ENCODE measurements at regions not wholly inside any gene's neighbourhood (a gene's known extent, or its start where the extent isn't known, plus 50 kb on each side); places are given as distances from the start of the nearest gene placed in this dataset.
"Not testable (repeated sequence)": the region's sequence is repeated elsewhere in the genome, so short reads cannot be mapped to it uniquely, and the experiment has no call there.

DNA sequence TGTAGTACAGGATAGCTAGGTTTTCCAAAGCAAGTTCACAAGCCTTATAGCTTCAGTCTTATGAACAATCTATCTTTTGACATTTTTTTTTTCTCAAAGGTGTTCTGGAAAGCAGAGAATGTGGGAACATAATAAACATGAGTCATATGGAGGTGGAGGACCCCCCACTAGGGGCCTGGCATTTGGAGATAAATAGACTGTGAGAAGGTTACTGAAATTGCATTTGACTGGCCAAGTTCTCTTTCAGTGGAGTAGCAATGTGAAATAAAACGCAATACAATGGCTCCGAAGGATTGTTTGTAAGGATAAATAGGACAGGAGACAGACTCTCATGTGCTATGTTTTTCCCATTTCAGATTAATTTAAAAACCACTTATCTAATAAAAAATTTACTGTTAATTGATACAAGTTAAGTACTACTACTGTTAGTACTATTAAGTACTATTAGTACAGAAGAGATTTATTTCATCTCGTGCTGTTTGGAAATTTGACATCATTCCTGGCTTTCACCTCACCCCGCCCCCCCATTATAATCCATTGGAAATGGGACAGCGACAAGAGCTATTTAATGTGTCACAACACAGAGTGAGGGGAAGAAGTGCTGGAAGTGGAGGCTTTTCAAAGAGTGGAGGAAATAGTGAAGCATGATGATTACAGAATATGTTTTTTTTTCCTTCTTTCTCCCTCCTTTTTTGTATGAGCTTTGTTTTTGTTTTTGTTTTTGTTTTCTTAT is 122.6 kb upstream of the ID4 start:
- no peak for DNase-seq

DNA sequence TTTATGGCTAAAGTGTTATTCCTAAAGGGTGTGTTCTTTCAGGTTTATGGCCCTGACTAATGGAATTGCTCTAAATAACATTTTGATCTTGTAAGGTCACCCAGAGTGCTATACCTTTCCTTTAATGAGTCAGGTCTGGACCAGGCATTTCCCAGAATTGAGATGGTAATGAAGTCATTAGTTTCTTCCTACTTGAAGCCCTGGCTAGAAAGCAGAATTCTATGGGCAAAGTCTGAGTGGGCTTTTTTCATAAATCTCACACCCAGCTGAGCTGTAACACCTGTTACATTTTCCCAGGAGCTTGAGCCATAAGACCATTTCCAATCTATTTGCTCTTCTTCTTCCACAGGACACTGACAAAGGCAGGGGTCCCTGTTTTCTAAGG is 122.0 kb upstream of the ID4 start:
- no peak for DNase-seq

DNA sequence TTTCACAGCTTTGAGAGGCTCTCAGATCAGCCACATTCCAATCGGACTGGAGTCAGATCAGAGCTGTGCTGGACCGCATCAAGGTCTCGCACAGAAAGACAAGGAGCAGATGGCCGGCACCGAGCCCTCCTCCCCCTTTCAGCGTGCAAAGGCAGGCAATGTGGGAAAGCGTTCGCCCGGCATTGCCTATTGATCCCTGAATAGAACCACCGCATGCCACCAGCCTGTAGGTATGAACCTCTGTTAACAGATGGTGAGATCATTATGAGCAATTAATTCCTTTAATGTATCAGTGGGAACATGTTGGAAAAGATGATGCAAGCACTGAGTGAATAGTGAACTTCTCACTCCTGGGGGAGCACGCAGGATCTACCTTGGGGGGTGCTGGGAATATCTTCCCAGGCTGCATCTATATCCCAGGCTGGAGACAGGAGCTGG is 117.5 kb upstream of the ID4 start:
- DNase-seq: no peak

DNA sequence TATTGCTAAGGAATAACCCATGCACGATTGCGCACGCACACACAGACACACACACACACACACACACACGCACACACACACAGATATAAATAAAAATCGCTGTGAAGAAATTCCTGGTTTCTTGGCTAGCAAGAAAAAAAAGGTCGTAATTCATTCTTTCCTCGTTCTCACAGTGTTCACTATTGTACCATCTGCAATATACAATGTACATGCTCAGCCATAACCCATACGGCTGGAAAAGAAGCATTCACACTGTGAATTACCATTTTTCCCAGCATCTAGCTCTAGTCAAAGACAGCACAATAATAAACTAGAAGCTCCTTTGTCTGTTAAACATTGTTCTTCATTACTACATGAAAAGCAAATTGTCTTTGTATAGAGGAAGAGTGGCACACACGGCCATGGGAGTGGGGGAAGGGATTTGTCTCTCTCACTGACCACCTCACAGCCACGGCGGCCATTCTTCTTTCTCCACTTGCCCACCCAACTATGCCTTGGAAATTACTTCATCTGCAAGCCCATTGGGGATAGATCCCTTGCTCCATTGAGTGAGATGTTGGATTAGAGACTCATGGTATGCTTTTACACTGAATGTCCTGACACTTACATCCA is 115.3 kb upstream of the ID4 start:
- DNase-seq: no peak

DNA sequence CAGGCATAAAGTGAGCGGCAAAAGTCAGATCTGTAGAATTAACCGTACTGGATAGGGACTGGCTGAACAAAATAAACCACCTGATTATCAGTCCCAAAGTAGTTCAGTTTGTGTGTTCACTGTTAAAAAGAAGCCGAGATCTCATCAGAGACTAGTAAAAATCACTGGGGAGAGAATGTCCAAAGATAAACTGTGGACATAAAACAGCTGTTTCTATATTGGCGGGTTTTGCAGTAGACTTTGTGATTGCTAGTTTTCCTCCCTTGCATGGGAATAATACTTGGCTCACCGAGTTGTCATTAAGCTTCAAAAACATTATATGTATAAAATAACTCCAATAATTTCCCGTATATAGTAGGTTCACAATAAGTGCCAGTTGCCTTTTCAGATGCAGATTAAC is 114.2 kb upstream of the ID4 start:
- no peak for DNase-seq

DNA sequence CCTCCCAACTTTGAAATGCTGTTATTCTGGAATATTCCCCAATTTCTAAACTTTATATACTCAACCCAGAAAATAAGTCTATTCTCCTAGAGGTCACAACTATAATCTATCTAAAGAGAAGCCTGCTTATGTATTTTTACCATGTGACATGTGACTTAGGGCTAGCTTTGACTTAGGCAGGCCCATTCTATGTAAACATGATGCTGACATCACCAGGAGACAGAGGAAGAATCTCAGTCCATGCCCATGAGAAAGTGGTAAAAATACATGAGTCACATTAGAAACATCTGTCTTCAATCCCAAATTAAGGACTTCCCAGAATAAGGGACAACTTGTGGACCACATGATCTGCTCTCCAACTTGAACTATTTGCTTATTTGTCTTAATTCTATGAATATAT is 113.6 kb upstream of the ID4 start:
- no peak for DNase-seq

DNA sequence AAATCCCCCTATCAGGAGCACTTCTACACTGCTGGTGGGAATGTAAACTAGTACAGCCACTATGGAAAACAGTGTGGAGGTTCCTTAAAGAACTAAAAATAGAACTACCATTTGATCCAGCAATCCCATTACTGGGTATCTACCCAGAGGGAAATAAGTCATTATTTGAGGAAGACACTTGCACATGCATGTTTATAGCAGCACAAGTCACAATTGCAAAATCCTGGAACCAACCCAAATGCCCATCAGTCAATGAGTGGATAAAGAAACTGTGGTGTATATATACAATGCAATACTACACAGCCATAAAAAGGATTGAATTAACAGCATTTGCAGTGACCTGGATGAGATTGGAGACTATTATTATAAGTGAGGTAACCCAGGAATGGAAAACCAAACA is 111.7 kb upstream of the ID4 start:
- not testable (repeated sequence) for DNase-seq

DNA sequence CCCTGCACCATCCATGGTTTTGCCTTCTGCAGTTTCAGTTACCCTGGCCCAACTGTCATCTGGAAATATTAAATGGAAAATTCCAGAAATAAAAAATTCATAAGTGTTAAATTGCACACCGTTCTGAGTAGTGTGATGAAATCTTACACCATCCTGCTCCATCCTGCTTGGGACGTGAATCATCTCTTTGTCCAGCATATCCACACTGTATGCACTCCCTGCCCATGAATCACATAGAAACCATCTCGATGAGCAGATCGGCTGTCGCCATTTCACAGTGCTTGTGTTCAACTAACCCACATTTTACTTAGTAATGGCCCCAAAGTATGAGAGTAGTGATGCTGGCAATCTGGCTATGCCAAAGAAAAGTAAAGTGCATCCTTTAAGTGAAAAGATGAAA is 105.9 kb upstream of the ID4 start:
- DNase-seq: no peak

DNA sequence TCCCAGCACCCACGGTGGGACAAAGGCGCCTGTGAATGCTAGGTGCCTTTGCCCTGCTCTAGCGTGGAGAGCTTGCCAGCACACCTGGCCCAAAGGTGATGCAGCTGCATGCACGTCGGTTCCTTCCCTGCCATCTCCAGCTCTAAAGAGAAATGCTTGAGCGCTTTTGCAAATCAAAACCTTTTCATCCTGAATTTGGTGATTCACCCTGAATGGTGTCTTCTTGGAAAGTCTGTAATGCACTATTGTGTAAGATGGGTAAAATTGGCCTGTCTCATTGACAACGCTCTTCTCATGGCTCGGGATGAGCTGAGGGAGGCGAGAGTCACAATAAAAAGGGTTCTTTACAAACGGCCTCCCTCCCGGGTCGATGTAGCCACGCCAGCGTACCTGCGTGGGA is 103.1 kb upstream of the ID4 start:
- no peak for DNase-seq

DNA sequence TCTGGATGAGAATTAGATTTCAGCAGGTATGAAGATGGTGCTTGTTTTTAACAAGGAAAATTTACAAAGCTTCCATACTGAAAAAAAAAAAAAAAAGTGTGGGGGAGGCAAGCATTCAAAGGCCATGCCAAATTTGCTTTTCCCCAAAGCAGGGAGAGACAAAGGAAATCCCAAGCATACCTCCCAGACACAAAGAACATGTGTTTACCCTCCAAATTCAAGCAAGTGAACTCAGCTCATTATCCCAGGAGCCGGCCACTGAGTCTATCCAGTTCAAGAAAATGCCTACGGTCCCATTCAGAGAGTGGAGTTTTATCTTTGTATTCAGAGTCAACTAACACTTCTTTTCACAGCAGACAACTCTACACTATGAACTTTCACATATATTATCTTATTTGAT is 102.7 kb upstream of the ID4 start:
- DNase-seq: no peak

DNA sequence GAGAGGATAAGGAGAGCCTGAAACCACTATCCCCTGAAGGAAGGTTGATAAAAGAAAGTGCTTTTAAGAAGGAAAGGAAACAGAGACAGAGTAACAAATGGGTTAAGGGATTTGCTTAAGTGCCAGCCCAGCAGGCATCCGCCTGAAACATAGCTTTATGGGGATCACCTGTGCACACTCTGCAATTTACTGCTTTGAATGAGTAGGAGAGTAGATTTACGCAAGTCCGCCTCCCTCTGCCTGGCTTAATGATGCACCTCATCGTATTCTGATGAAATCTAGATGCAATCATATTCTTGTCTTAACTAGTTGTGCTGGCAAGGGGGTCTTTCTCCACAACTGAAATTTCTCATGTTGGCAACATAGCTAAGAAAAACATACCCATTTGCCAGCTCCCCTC is 101.1 kb upstream of the ID4 start:
- DNase-seq: no peak

DNA sequence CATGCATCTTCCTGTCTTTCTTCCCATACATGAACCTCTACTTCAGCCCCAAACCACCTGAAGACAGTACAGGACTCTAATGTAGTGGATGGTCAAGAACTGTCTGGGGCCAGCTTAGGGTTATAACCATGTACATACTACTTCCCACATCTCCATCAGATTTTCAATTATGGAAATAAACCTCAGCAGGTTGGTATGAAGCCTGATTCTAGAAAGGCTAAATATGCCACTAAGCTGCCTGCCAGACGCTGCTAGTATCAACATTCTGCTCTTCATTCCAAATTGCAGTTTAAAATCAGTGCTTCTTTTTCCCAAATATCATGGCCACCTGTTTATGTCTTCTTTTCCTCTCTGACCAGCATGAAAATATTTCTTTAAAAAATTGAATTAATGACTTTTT is 99.2 kb upstream of the ID4 start:
- DNase-seq: no peak

DNA sequence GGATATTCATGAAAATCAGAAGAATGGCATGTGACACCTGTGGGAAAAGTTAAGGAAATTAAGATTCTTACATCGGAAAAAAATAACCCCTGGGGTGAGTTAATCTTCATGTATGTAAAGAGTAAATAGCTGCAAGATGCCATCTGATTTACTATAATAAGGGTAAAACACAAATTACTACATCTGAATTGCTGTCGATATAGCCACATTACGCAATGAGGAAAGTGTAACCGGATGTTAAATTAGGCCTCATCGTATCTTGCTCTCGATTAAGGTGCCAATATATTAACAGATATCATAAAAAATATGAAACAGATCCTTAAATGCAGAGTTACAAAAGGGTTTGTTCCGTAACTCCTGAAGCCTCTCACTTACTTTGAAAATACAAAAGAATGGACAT is 87.4 kb upstream of the ID4 start:
- DNase-seq: no peak

DNA sequence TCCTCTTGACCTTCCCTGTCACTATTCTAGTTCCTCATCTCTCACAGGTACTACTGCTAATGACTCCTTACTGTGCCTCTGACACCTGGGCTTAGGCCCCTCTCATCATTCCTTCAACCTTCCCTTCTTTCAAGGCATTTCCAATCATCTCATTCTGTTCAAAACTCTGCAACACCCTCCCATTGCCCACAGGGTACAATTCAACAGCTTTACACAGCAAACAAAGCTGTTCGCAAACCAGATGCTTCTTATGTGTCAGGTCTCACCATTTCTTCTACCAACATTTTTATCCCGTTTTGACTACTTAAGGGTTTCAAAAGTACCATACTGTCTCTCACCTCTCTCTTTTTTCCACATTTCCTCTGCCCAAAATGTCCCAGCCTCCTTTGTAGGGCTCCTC is 84.4 kb upstream of the ID4 start:
- no peak for DNase-seq

DNA sequence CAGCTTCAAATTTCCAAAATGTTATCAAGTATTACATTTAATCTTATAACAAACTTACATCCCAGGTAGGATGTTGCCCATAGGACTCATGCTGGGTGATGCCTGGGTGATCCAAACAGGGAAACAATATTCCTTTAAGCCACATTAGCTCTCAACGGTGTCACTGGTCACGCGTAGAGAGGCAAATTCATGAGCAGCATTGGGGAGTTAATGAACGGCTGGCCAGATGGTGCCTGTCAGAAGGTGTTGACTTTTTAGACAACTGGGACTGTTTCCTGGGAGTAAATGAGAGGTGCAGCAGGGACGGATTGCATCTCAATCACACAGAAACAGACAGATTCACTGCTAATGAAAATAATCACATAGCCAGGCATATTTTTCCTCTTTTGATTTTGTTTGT is 83.3 kb upstream of the ID4 start:
- DNase-seq: no peak

DNA sequence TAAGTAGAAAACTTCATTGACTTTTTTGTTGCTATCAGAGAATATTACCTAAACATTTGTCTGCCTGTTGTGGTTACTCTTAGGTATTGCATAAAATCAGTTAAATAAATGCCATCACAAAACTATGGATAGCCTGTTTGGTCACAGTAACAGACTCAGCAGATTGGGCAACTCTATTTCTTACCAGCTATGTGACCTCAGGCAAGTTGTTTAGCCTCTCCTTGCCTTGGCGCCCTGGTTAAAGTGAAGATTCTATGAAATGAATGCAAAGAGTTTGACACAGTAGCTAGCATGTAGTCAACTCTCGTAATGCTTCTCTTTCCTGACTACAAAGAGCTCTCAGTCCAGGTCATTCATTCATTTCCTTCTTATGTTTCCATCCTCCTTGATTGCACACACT is 82.5 kb upstream of the ID4 start:
- no peak for DNase-seq

DNA sequence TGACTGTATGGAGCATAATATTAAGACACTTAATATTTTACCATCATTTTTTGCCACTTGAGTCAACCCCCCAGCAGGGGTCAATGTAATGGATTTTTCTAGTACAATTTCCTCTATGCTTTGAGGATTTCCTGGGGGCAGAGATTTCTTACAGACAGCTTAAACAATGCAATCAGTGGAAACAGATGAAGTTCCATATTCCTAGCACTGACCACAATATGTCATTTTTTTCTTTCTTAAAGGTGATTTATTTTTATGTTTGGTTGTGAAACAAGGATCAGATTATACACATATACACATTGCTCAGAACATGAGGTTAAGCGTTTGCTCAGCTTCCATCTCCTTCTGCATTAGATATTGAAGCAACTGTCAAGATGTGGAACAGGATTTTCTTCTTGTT is 82.0 kb upstream of the ID4 start:
- no peak for DNase-seq

DNA sequence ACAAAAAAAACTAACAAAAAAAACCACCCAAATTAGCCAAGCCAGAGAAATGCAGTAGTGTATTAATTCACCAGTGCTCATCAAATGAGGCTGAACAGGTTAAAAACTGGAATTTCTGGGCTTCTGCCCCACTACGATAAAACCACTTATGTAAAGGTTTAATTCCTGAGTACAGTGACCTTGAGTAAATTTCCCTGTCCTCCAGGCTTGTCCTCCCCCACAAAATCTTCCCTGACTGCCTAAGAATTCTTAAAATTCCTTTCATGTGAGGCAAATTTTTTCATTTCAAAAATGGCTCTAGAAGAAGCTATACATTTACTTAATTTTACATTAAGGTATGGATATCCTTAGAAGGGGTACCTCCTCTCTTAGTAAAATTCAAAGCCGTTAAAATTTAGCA is 80.1 kb upstream of the ID4 start:
- no peak for DNase-seq

DNA sequence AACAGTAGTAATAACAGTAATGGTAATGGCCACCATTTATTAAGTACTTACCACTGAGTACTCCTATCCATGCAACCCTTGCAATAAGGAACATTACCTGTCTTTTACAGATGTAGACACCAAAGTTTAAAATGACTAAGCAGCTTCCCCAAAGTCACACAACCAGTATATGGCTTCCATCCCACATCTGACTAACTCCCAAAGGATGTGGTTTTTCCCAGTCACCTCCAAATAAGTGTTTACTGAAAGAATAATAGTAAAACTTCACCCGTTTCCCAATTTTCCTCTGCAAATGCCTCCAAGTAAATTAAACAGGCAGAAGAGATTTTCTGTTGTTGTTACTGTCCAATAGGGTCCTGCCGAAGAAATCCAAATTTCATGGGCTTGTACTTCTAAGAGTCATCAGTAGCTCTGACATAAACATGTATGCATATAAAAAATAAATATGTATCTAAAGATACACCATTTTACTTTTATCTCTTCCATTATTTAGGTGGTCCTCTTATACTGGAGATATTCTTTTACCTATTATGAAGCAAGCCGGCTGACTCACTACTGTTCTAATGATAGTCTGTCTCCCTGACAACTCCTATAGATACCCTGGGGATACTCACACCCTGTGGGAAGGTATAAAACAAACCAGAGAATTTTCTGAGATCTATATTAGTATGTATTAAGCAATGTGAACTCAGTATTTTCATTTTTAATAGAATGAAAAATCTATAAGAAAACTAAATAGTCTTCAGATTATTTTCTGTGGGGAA is 77.9 kb upstream of the ID4 start:
- no peak for DNase-seq

DNA sequence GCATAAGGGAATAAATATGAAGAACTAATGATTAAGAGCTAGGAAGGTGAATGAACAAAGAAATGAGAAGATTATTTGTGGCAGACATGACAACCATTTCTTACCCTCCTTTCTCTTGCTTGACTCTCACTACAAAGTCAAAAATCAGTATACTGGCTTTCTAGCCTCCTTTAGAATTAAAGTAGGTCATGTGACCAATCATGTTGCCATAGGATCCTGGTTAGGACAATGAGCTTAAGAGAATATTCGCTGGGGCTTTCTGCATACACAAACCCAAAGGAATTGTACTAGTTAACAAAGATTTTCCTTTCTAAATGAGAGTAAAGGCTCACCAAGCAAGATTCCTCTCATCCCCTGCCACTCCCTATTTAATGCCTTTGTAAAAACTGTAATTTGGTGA is 76.0 kb upstream of the ID4 start:
- no peak for DNase-seq

DNA sequence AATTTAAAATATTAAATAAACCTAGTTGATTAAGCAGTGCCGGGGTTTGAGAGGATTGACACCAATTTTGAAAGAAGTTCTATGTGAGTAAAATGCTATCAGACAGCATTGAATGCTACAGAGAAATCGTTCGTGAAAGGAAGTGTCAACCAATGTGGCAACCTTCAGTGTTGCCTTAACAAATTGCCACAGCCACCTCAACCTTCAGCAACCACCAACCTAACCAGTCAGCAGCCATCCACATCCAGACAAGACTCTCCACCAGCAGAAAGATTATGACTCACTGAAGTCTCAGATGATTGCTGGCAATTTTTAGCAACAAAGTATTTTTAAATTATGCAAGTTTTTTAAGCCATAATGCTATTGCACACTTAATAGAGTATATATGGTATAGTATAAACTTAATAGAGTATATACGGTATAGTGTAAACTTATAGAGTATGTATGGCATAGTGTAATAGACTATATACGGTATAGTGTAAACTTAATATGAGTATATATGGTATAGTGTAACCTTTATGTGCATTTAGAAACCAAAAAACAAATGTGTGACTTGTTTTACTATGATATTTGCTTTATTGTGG is 65.3 kb upstream of the ID4 start:
- no peak for DNase-seq

DNA sequence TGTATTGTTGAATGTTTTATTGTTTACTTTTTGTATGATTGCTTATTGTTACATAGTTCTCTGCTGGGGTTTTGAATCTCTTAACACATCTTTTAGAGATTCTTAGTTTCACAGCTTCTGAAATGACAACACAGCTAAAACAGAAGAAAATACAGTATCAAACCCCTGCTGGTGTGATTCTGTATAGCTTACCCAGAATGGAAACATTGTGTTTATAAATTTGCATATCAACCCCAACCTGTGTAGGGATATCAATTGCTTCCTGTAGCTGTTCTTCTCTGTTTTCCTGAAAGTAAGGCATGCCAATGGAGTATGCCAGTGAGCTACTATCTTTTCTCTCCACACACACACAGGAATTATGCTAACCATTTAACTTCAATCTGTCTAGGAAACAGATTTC is 64.3 kb upstream of the ID4 start:
- no peak for DNase-seq

DNA sequence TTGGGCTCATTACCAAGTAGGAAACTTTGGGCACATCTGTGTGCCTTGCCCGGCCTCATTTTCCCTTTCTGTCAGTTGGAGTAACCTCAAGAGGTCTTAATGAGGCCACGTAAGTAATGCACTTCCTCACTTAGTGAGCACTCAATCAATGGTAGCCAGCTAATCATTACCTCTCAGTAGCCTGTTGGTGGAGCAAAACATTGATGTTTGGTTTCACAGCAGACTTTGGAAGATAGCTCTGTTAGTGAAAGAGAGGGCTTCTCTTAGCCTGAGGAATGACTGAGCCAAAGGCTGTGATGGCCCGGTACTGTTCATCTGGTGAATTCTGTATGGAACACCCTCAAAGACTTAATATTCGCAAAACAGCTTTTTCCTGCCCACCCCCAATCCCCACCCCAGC is 55.9 kb upstream of the ID4 start:
- no peak for DNase-seq

DNA sequence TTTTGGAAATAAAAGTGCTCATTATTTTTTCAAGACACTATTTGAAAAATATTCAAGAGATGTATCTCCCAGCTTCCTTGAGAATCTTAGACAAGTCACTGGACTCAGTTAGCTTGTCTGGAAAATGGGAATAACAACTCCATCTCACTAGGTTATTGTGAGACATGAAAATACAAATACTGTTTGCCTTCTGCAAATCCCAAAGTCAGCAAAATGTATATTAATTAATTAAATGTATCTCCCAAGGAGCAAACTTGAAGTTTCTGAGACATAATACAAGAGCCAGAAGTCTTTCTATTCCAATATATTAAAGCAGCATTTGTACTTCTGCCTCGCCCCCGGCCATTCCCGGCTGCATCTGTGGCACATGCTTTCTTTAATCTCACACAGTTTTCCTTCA is 54.6 kb upstream of the ID4 start:
- DNase-seq: no peak
